ENCODE measurements at regions not wholly inside any gene's neighbourhood (a gene's known extent, or its start where the extent isn't known, plus 50 kb on each side); places are given as distances from the start of the nearest gene placed in this dataset.

GRCh38 chr17:12536021-12536420 is 129.7 kb upstream of the MYOCD start:
- Histone ChIP-seq H3K4me1 (ENCODE audit: control insufficient read depth, insufficient read depth, low read length) (no peaks in the 10 kb centered on the region), H3K27ac (ENCODE audit: insufficient read depth, low read depth, low read length, poor library complexity, severe bottlenecking) (no peak overlapping the region), H3K27me3 (ENCODE audit: control insufficient read depth, insufficient read depth, low read length, poor library complexity, severe bottlenecking) (no peaks in the 10 kb centered on the region), H3K9me3 (ENCODE audit: control insufficient read depth, low read length) (no peaks in the 10 kb centered on the region), H3K4me3 (ENCODE audit: insufficient read depth, low read depth, low read length) (no peak overlapping the region), H3K36me3 (ENCODE audit: control insufficient read depth, insufficient read depth, low read length) (no peaks in the 10 kb centered on the region)
- WGBS, 2 experiments: 98% methylated on average over 3 of the region's 3 CpGs

DNA sequence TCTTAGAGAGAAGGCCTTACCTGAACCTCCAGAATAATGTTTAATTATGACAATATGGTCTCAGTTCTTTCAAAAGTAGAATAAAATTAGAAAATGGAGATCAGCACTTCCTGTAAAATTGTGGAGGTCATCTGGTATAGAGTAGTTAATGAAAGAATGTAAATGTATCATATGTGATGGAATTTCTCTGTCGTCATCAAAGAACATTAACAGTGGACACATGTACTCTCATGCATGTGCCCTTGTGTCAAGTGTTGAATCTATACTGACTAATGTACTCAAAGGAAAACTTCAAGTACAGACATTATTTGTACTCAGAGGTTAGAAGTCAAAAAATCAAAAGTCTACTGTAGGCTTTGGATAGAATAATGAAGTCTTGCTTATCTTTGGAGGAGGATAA is 129.2 kb upstream of the MYOCD start:
- no peaks in the 10 kb centered on the region for H3K9me3 ChIP-seq (ENCODE audit: control insufficient read depth, low read length)
- no peaks in the 10 kb centered on the region for H3K4me1 ChIP-seq (ENCODE audit: control insufficient read depth, insufficient read depth, low read length)
- H3K27ac ChIP-seq (ENCODE audit: insufficient read depth, low read depth, low read length, poor library complexity, severe bottlenecking): no peak overlapping the region
- H3K36me3 ChIP-seq (ENCODE audit: control insufficient read depth, insufficient read depth, low read length): no peaks in the 10 kb centered on the region
- no peak overlapping the region for H3K4me3 ChIP-seq (ENCODE audit: insufficient read depth, low read depth, low read length)
- WGBS, 2 experiments: 100% methylated on average over 1 of the region's 1 CpG
- H3K27me3 ChIP-seq (ENCODE audit: control insufficient read depth, insufficient read depth, low read length, poor library complexity, severe bottlenecking): no peaks in the 10 kb centered on the region

DNA sequence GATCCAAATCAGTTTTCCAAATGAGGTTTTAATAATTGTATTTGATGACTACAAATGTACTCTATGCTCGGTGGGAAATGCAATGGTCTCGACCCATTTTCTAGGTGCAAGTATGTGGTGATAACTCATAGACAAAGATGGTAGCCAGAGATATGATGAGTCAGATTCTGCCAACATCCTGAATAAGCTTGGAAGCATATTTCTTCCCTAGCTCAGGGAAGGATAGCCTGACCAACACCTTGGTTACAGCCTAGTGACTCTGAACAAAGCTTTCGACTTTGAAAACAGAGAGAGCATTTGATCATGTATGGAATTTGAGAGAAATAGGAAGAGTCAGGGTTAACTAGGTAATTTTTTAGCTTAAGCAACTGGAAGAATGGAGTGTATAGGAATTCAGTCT is 128.3 kb upstream of the MYOCD start:
- no peaks in the 10 kb centered on the region for H3K27me3 ChIP-seq (ENCODE audit: control insufficient read depth, insufficient read depth, low read length, poor library complexity, severe bottlenecking)
- H3K4me3 ChIP-seq (ENCODE audit: insufficient read depth, low read depth, low read length): no peak overlapping the region
- H3K4me1 ChIP-seq (ENCODE audit: control insufficient read depth, insufficient read depth, low read length): no peaks in the 10 kb centered on the region
- 94 to 98% methylated on average over 3 of the region's 3 CpGs for WGBS, 2 experiments
- no peaks in the 10 kb centered on the region for H3K9me3 ChIP-seq (ENCODE audit: control insufficient read depth, low read length)
- H3K27ac ChIP-seq (ENCODE audit: insufficient read depth, low read depth, low read length, poor library complexity, severe bottlenecking): no peak overlapping the region
- H3K36me3 ChIP-seq (ENCODE audit: control insufficient read depth, insufficient read depth, low read length): no peaks in the 10 kb centered on the region

GRCh38 chr17:12538003-12538402 is 127.7 kb upstream of the MYOCD start:
- H3K4me1 ChIP-seq (ENCODE audit: control insufficient read depth, insufficient read depth, low read length): no peaks in the 10 kb centered on the region
- no peak overlapping the region for H3K27ac ChIP-seq (ENCODE audit: insufficient read depth, low read depth, low read length, poor library complexity, severe bottlenecking)
- no peak overlapping the region for H3K4me3 ChIP-seq (ENCODE audit: insufficient read depth, low read depth, low read length)
- 92 to 95% methylated on average over 2 of the region's 2 CpGs for WGBS, 2 experiments
- no peaks in the 10 kb centered on the region for H3K9me3 ChIP-seq (ENCODE audit: control insufficient read depth, low read length)
- H3K27me3 ChIP-seq (ENCODE audit: control insufficient read depth, insufficient read depth, low read length, poor library complexity, severe bottlenecking): no peaks in the 10 kb centered on the region
- H3K36me3 ChIP-seq (ENCODE audit: control insufficient read depth, insufficient read depth, low read length): no peaks in the 10 kb centered on the region

DNA sequence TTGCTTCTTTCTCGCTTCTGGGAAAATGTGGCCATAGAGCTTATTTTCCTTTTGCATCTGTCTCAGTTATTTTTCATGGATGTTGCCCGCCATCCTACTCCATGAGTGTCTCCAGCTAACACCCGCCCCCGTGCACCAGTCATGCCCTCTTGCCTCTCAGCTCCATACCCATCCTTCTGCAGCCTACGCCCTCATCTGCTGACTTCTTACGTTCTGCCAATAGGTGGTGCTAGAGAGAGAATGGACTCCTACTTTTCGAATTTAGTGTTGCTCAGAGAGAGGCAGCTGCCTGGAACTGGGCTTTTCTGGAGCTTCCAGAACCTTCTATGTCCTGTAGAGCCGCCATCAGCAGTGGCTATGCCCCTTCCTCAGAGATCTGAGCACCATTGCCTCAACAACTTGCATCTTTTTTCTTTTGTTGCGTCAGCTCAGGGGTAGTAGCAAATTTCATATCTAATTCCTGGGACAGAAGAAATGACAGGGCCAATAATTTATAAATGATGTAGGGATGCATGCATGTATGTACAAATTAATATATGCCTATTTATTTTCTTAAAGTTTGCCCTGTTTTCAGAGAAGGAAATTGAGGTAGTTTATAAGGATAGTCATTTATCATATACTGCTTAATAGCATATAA is 119.7 kb upstream of the MYOCD start:
- no peaks in the 10 kb centered on the region for H3K4me1 ChIP-seq (ENCODE audit: control insufficient read depth, insufficient read depth, low read length)
- H3K27ac ChIP-seq (ENCODE audit: insufficient read depth, low read depth, low read length, poor library complexity, severe bottlenecking): no peak overlapping the region
- WGBS, 2 experiments: 38 to 40% methylated on average over 9 of the region's 9 CpGs
- no peak overlapping the region for H3K4me3 ChIP-seq (ENCODE audit: insufficient read depth, low read depth, low read length)
- no peaks in the 10 kb centered on the region for H3K27me3 ChIP-seq (ENCODE audit: control insufficient read depth, insufficient read depth, low read length, poor library complexity, severe bottlenecking)
- no peaks in the 10 kb centered on the region for H3K36me3 ChIP-seq (ENCODE audit: control insufficient read depth, insufficient read depth, low read length)
- H3K9me3 ChIP-seq (ENCODE audit: control insufficient read depth, low read length): no peaks in the 10 kb centered on the region

- Histone ChIP-seq H3K27ac (ENCODE audit: insufficient read depth, low read depth, low read length, poor library complexity, severe bottlenecking) (no peak overlapping the region), H3K4me3 (ENCODE audit: insufficient read depth, low read depth, low read length) (no peak overlapping the region), H3K4me1 (ENCODE audit: control insufficient read depth, insufficient read depth, low read length) (no peaks in the 10 kb centered on the region), H3K9me3 (ENCODE audit: control insufficient read depth, low read length) (no peaks in the 10 kb centered on the region), H3K36me3 (ENCODE audit: control insufficient read depth, insufficient read depth, low read length) (no peaks in the 10 kb centered on the region), H3K27me3 (ENCODE audit: control insufficient read depth, insufficient read depth, low read length, poor library complexity, severe bottlenecking) (no peaks in the 10 kb centered on the region)
- 79 to 100% methylated on average over 1 to 2 of the region's 2 CpGs for WGBS, 2 experiments
Observed at GRCh38 chr17:12546983-12547382, 118.7 kb upstream of the MYOCD start.

GRCh38 chr17:12547831-12548230 is 117.9 kb upstream of the MYOCD start:
- Histone ChIP-seq H3K4me1 (ENCODE audit: control insufficient read depth, insufficient read depth, low read length) (no peaks in the 10 kb centered on the region), H3K36me3 (ENCODE audit: control insufficient read depth, insufficient read depth, low read length) (no peaks in the 10 kb centered on the region), H3K27ac (ENCODE audit: insufficient read depth, low read depth, low read length, poor library complexity, severe bottlenecking) (no peak overlapping the region), H3K27me3 (ENCODE audit: control insufficient read depth, insufficient read depth, low read length, poor library complexity, severe bottlenecking) (no peaks in the 10 kb centered on the region), H3K9me3 (ENCODE audit: control insufficient read depth, low read length) (no peaks in the 10 kb centered on the region), H3K4me3 (ENCODE audit: insufficient read depth, low read depth, low read length) (no peak overlapping the region)
- 93 to 95% methylated on average over 5 of the region's 5 CpGs for WGBS, 2 experiments

DNA sequence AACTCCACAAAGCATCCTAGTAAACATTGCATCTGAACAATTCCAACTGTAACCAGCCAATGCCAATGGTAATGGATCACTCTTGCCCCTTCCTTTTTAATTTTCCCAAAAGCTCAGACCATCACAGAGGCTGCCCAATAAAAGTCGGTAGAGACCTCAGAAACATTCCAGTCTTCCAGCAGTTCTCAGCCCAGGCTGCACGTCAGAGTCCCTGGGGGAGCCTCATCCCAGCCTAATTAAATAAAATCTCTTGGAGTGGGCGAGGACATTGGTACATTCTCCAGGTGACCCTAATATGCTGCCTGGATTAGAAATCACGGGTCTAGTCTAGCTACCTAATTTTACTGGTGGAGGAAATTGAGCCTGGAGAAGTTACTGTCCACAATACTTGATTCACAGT is 117.1 kb upstream of the MYOCD start:
- no peaks in the 10 kb centered on the region for H3K4me1 ChIP-seq (ENCODE audit: control insufficient read depth, insufficient read depth, low read length)
- H3K27me3 ChIP-seq (ENCODE audit: control insufficient read depth, insufficient read depth, low read length, poor library complexity, severe bottlenecking): no peaks in the 10 kb centered on the region
- no peak overlapping the region for H3K4me3 ChIP-seq (ENCODE audit: insufficient read depth, low read depth, low read length)
- H3K36me3 ChIP-seq (ENCODE audit: control insufficient read depth, insufficient read depth, low read length): no peaks in the 10 kb centered on the region
- H3K27ac ChIP-seq (ENCODE audit: insufficient read depth, low read depth, low read length, poor library complexity, severe bottlenecking): no peak overlapping the region
- no peaks in the 10 kb centered on the region for H3K9me3 ChIP-seq (ENCODE audit: control insufficient read depth, low read length)
- 92 to 98% methylated on average over 4 of the region's 4 CpGs for WGBS, 2 experiments

DNA sequence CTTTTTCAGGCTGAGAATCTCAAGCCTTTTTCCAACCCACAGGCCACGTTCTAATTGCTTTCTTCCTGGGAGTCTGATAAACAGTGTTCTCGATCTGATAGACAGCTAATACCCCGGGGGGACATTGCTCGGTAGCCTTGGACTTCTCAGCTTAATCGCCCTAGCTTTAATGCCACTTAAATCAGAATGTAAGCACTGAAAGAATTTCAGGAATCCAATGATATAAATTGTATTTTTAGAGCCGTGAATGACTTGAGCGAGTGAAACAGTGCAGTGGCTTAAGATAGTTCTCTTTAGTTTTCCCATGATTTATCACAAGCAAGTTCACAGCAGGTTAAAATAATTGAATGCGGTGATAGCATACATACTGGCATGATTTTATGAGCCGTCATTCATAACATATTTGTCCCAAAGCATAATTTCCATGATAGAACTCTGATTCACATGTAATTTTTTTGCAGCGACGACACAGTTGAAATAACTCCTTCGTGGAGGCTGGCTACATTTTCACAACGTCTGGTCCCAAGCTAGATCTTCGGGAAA is 116.1 kb upstream of the MYOCD start:
- Histone ChIP-seq H3K9me3 (ENCODE audit: control insufficient read depth, low read length) (no peaks in the 10 kb centered on the region), H3K4me3 (ENCODE audit: insufficient read depth, low read depth, low read length) (no peak overlapping the region), H3K36me3 (ENCODE audit: control insufficient read depth, insufficient read depth, low read length) (no peaks in the 10 kb centered on the region), H3K27me3 (ENCODE audit: control insufficient read depth, insufficient read depth, low read length, poor library complexity, severe bottlenecking) (no peaks in the 10 kb centered on the region), H3K27ac (ENCODE audit: insufficient read depth, low read depth, low read length, poor library complexity, severe bottlenecking) (no peak overlapping the region), H3K4me1 (ENCODE audit: control insufficient read depth, insufficient read depth, low read length) (no peaks in the 10 kb centered on the region)
- 90 to 93% methylated on average over 14 of the region's 14 CpGs for WGBS, 2 experiments

- Histone ChIP-seq H3K27me3 (ENCODE audit: control insufficient read depth, insufficient read depth, low read length, poor library complexity, severe bottlenecking) (no peaks in the 10 kb centered on the region), H3K27ac (ENCODE audit: insufficient read depth, low read depth, low read length, poor library complexity, severe bottlenecking) (no peak overlapping the region), H3K4me1 (ENCODE audit: control insufficient read depth, insufficient read depth, low read length) (no peaks in the 10 kb centered on the region), H3K9me3 (ENCODE audit: control insufficient read depth, low read length) (no peaks in the 10 kb centered on the region), H3K36me3 (ENCODE audit: control insufficient read depth, insufficient read depth, low read length) (no peaks in the 10 kb centered on the region), H3K4me3 (ENCODE audit: insufficient read depth, low read depth, low read length) (no peak overlapping the region)
- 87 to 95% methylated on average over 3 of the region's 3 CpGs for WGBS, 2 experiments
Observed at GRCh38 chr17:12553625-12554024, 112.1 kb upstream of the MYOCD start.

- no peak overlapping the region for H3K27ac ChIP-seq (ENCODE audit: insufficient read depth, low read depth, low read length, poor library complexity, severe bottlenecking)
- H3K36me3 ChIP-seq (ENCODE audit: control insufficient read depth, insufficient read depth, low read length): no peaks in the 10 kb centered on the region
- no peaks in the 10 kb centered on the region for H3K4me1 ChIP-seq (ENCODE audit: control insufficient read depth, insufficient read depth, low read length)
- H3K27me3 ChIP-seq (ENCODE audit: control insufficient read depth, insufficient read depth, low read length, poor library complexity, severe bottlenecking): no peaks in the 10 kb centered on the region
- H3K4me3 ChIP-seq (ENCODE audit: insufficient read depth, low read depth, low read length): no peak overlapping the region
- no peaks in the 10 kb centered on the region for H3K9me3 ChIP-seq (ENCODE audit: control insufficient read depth, low read length)
- 91 to 99% methylated on average over 4 of the region's 4 CpGs for WGBS, 2 experiments
Observed at GRCh38 chr17:12554251-12554650, 111.4 kb upstream of the MYOCD start.

All from ectodermal cell (in vitro differentiated cells).